22Rv1 (cell line): ENCODE measurements at regions not wholly inside any gene's neighbourhood (a gene's known extent, or its start where the extent isn't known, plus 50 kb on each side); places are given as distances from the start of the nearest gene placed in this dataset.

ENCODE experiments used
- H3K27ac ChIP-seq: fragments of 450-650 bp; 2 replicates; pipeline ENCODE4 v1.5.1; 2017
- ZFX ChIP-seq: fragments of 450-650 bp; IDR thresholded peaks from 2 replicates; pipeline ENCODE4 v1.6.1; 2017; ENCODE audit warnings: antibody characterized with exemption, borderline replicate concordance
- TF ChIP-seq, protein P1 (sequence below): fragments of 450-650 bp; IDR thresholded peaks from 2 replicates; pipeline ENCODE4 v1.5.1; 2017; ENCODE audit warnings: mild to moderate bottlenecking

DNA sequence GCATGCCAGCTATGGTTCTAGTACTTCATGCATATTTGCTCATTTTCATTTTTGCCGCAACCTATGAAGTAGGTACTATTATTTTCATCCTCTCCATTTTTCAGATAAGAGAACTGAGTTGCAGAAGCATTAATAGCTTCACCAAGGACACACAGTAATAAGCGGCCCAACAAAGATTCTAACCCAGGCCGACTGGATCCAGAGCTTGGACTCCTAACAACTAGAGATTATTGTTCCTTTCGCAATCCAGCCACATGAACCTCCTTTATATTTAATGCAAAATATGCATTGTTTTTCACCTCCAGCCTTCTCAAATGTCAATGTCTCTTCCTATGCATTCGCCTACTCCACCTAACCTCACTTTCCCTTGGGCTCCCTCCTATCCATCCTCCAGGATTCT lies 148.3 kb downstream of the CCDC34 start:
- no peak overlapping the region for H3K27ac ChIP-seq
- TF ChIP-seq, protein P1, sequence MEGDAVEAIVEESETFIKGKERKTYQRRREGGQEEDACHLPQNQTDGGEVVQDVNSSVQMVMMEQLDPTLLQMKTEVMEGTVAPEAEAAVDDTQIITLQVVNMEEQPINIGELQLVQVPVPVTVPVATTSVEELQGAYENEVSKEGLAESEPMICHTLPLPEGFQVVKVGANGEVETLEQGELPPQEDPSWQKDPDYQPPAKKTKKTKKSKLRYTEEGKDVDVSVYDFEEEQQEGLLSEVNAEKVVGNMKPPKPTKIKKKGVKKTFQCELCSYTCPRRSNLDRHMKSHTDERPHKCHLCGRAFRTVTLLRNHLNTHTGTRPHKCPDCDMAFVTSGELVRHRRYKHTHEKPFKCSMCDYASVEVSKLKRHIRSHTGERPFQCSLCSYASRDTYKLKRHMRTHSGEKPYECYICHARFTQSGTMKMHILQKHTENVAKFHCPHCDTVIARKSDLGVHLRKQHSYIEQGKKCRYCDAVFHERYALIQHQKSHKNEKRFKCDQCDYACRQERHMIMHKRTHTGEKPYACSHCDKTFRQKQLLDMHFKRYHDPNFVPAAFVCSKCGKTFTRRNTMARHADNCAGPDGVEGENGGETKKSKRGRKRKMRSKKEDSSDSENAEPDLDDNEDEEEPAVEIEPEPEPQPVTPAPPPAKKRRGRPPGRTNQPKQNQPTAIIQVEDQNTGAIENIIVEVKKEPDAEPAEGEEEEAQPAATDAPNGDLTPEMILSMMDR: no peak
- no peak for TF ChIP-seq ZFX

DNA sequence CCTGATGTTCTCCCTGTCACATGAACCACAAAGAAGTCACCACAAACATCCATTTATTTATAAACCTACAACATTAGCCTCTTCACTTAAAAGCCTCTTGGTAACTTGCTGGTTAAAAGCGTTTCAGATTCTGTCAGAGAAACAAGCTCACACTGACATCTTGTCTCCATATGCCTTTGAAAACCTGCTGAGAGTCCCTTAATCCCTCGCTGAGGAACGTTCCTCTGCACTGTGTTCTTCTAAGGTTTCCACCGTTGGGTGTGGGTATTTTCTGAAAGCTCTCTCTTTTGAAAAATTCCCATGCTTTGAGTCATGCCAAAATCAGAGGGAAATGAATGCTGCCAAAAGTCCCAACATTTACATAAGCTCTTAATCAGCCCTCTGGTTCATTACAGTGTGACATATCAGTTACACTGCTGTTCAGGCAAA lies 149.8 kb downstream of the CCDC34 start:
- no peak for TF ChIP-seq ZFX
- TF ChIP-seq, protein P1: no peak
- no peak overlapping the region for H3K27ac ChIP-seq

DNA sequence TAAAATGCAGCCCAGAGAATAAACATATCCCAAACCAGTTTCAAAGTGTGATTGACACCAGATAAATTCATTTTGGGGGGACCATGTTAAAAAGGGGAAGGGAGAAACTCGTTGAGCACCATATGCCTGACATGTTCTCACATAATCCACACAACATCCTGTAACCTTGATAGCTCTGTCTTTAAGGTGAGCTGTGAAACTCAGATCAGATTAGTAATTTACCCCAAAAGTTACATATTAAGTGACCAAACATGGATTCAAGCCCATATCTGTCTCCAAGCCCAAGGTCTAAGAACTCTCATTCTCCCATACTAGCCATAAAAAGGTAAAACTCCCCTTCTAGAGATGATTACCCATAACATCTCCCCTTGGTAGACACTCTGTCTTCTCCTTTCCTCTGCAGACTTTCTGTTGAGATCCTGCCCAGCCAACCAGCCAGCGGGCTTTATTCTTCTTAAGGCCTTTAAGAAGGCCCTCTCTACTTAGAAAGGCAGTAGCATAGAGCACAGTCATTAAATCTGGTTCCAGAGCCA lies 150.7 kb downstream of the CCDC34 start:
- no peak overlapping the region for H3K27ac ChIP-seq
- TF ChIP-seq ZFX: no peak
- TF ChIP-seq, protein P1: no peak

DNA sequence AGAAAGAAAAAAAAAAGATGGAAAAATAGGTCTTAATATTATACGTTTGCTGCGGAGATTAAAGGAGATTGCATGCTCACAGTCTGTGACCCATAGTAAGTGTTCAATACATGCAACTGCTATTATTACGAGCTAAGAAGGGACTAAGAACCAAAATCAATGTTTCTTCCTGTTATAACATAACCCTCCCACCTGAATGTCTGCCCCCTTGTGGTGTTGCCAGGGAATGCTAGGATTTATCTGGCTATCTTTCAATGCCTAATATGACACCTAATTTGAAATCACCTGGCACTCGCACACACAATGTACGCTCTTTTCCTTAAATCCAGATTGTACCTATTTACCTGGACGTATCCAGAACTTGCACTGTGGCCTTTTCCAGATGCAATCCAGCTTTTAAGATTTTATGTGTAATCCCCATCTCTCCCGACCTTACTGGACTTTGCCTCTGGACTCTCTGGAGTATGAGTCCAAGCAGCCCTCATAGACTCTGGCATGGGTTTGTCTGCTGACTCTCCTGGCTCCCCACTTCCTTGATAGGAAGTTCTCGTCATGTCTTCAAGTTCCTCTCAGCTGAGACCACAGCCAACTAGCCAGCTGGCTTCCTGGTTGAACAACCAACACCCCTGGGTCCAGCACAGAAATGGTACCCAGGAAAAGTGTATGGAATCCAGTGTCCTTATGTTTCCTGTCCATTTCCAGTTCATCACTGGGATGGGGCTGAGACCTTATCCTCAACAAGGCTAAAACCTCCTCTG lies 151.5 kb downstream of the CCDC34 start:
- no peak for TF ChIP-seq ZFX
- TF ChIP-seq, protein P1: peak; percentile 66
- H3K27ac ChIP-seq: no peak overlapping the region

DNA sequence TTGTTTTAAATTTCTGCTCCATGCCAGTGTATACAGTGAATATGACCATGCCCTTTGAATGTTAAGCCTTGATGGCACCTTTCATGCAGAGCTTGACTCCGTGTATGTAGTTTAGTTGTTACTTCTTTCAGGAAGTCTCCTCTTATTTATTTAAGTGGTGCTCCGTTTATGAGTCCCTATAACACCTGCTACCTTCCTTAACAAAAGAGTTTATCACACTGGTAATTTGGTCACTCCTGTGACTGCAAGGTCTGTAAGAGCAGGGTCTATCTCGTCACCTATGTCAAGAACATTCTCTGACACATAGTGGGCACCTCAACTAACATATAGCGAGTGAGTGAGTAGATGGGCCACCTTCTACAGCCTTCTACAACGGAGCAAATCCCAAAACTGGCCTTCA lies 152.5 kb downstream of the CCDC34 start:
- TF ChIP-seq, protein P1: no peak
- TF ChIP-seq ZFX: no peak
- H3K27ac ChIP-seq: no peak overlapping the region

DNA sequence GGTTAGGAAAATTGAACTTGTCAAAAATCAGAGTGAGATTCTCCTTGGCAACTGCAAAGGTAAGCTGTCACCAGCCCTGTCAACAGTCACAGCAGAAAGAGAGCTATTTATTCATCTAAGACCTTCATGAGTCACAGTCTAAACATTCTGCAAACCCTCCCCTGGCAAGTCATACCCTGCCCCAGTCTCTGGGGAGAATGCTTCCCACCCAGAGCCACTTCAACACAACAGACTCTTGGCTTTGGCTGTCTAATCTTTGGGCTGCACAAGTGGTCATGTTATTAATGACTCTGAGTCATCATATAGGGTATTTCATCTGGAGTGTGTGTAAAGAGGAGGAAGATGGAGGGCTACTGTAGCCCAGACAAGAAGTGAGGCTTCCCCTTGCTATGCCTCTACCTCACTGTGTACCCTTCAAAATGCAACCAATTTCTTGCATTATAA lies 153.4 kb downstream of the CCDC34 start:
- H3K27ac ChIP-seq: no peak overlapping the region
- TF ChIP-seq ZFX: no peak
- TF ChIP-seq, protein P1: no peak

DNA sequence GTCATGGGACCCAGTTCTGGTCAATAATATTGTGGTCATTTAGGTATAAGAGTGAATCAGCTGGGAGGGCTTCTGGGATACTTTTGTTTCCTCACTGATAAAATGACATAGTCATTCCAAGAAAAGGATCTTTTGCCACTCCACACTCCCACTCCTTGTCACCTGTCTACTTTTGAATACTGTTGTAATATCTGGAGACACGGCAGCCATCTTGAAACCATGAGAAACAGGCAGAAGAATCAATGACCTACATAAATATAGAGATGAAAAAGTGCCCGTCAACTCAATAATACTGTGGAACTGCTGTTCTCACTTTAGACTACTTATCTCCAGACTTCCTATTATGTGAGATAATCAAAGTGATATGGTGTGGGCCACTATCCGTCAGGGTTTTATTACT lies 154.2 kb downstream of the CCDC34 start:
- TF ChIP-seq, protein P1: no peak
- TF ChIP-seq ZFX: no peak
- H3K27ac ChIP-seq: no peak overlapping the region
